GM18511 (cell line): ENCODE measurements at regions not wholly inside any gene's neighbourhood (a gene's known extent, or its start where the extent isn't known, plus 50 kb on each side); places are given as distances from the start of the nearest gene placed in this dataset.
"Not testable (repeated sequence)": the region's sequence is repeated elsewhere in the genome, so short reads cannot be mapped to it uniquely, and the experiment has no call there.

Experiments
- ATAC-seq: cut with Tn5 transposase; IDR thresholded peaks from one replicate; pipeline ENCODE4 v1.9.1; 2021; ENCODE audit warnings: mild to moderate bottlenecking, moderate library complexity; ENCODE audit not compliant: unreplicated experiment

GRCh38 chr4:12961713-12962112 is 522.4 kb downstream of the RAB28 start:
- ATAC-seq = no peak

- no peak for ATAC-seq
These were observed 525.7 kb downstream of the RAB28 start for GRCh38 chr4:12958436-12958835.

DNA sequence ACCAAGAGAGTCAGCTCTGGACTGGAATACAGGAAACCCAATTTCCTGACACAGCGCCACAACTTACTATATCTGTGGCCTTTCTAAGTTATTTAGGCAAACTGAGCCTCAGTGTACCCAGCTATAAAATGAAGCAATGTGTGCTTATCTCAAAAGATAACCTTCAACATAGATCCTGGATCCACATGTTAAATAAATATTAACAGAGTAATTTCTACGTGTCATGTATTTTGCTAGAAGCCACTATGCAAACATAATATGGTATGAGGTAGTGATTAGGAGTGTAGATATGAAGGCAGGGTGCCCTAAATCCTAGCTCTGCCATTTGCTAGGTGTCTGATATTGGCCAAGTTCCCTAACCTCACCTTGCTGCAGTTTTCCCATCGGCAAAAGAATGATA is 527.0 kb downstream of the RAB28 start:
- ATAC-seq = no peak

- ATAC-seq = no peak
These were observed 528.1 kb downstream of the RAB28 start for GRCh38 chr4:12956026-12956425.

DNA sequence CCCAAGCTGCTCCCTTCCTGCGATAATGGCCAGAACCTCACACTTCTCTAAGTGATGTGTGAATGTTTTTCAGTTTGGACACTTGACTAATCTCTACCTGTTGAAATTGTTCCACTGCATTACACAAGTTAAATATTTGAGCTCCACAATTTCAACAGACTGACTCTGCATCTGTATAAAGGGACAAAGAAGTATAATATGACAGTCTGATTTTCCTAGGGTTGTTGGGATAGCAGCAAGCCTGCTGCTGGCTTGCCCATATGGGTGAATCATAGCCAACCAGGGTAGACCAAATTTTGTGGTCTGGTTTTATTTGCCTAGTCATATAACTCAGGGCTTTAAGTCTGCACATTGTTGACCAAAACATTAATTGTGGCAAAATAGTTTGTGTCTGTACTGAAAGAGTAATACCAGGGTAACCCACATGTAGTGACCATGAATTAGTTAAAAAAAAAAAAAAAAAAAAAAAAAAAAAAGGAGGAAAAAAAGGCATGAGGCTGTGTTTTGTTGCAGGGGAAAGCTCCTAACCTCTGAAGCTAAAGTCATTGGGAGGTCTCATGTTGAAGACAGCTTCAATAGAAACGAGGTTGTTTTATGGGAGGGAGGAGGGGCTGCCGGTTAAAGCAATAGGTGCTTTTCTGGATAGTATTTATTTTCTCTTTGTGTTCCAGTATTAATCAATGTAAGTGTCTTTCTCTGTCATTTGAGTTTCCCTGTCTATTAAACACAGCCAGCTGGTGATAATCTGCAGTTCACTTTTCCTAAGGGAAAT is 534.2 kb downstream of the RAB28 start:
- no peak for ATAC-seq

DNA sequence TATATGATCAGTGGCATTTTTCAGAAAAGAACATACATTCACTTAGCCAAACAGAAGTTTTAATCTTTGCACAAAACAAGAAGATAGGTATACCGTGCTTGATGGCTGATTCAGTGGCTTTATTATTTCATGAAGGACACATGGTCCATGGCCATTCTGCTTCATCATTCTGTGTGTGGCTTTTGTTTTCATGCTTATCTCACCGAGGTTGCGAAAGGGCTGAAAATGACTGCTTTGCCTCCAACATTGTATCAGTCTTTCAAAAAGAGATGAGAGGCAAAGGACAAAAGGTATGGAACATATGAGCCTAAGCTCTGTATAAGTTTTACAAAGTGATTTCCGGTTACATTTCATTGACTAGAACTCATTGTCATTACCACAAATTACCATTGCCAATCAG is 541.1 kb downstream of the RAB28 start:
- ATAC-seq = no peak

DNA sequence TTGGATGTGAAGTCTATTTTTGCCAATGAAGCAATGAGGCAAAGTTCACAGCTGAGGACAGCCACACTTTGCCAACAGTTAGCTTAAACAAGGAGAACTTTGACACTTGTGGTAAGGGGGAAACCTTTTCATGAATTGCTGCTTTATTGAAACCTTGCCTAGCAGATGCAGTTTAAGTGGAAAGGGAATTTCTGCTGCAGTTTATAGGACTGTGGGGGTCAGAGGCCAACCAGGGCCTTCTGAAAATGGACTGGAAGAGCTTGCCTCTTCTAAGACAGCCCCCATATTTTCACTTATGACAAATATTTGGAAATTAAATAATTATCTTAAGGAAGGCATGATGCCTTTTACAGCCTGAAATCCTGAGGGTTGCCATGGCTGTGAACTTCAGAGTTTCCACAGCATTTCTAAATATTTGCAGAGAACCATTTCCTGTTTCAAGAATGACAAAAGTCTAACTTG is 550.3 kb downstream of the RAB28 start:
- no peak for ATAC-seq

GRCh38 chr4:12932203-12932788 is 551.8 kb downstream of the RAB28 start:
- ATAC-seq = no peak

GRCh38 chr4:12929784-12930183 is 554.4 kb downstream of the RAB28 start:
- ATAC-seq = no peak

GRCh38 chr4:12928751-12929150 is 555.4 kb downstream of the RAB28 start:
- ATAC-seq = no peak

DNA sequence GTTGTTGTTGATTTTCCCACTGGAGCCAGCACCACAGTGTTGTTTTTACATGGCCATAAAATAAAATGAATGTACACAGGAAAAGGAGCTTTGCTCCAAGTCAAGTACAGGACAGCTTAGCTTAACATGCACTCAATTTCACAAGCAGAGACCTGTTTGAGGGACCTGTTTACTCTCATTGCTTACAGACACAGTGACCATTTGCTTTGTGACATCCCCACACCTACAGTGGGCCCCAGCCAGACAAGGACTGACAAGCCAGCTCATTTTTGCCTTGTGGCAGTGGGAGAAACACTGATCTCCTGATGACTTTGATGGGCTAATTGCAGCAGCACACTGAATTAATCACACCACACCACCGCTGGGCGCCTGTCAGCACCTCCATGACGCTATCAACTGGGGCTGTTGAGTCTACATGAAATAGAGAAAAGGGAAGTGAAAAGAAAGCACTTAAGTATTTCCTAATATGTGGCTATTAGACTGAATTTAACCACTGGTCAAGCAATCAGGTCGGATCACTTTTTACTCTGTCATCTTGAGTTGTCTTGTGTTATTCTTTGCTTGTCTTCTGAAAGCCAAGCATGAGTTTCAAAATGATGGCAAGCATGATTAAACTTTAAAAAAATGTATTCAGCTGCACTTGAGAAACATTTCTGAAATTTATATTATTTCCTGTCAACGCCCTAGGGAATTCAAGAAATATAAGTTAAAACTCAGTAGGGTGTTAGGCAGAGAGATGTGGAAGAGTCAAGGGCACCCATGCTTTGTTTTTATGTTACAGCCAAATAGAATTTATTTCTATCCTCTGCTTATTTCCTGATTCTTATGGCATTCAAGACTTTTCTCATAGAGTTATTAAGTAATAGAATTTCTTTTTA is 557.7 kb downstream of the RAB28 start:
- peak; percentile 94 for ATAC-seq

DNA sequence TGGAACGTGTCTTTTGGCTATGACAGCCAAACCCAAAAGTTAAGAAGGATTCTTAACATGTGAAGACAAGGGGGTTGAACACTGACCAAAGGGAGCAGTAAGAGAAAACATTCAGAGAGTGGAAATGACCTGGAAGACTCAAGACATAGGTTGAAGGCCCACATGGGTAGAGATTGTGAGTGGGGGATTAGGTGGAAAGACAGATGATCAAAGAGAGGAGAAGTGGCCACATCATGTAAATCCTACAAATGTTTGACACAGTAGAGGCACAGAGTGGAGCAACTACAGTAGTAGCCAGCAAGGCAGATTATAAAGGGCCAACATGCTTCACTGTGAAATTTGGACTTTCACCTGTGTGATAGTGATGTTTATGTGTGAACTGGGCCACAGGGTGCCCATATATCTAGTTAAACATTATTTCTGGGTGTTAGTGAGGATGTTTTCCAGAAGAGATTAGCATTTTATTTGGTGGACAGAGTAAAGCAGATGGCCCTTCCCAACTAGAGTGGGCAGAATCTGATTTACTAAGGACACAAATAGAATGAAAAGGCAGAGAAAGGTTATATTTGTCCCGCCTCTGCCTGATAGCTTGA is 559.3 kb downstream of the RAB28 start:
- no peak for ATAC-seq

GRCh38 chr4:12924253-12924652 is 559.9 kb downstream of the RAB28 start:
- no peak for ATAC-seq

DNA sequence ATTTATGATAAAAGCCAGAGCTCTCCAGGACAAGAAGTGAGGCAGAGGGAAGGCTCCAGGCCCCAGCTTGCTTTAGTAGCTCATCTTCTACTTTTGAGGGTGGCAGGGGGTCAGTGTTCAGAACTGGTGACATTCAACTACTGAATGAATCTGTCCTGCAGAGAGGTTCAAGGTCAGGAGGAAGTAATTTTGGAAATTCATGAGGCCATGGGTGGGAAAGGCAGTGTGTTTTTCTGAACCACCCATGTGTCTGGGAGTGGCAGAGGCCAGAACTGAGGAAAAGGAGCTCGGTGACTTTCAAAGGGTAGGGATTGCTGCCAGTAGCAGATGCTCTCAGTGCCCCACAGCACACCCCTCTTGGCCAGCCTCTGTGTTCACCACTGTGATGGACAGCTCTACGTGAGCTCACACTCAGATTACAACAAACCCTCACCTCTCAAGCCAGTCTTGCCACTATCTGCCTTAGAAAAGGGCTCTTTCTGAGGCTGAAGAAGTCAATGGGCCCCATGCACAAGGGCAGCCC is 571.2 kb downstream of the RAB28 start:
- ATAC-seq = no peak

GRCh38 chr4:12911750-12912358 is 572.3 kb downstream of the RAB28 start:
- ATAC-seq = no peak

DNA sequence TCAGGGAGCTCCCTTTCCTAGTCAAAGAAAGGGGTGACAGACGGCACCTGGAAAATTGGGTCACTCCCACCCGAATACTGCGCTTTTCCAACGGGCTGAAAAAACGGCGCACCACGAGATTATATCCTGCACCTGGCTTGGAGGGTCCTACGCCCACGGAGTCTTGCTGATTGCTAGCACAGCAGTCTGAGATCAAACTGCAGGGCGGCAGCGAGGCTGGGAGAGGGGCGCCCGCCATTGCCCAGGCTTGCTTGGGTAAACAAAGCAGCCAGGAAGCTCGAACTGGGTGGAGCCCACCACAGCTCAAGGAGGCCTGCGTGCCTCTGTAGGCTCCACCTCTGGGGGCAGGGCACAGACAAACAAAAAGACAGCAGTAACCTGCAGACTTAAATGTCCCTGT is 580.5 kb downstream of the RAB28 start:
- ATAC-seq = not testable (repeated sequence)

DNA sequence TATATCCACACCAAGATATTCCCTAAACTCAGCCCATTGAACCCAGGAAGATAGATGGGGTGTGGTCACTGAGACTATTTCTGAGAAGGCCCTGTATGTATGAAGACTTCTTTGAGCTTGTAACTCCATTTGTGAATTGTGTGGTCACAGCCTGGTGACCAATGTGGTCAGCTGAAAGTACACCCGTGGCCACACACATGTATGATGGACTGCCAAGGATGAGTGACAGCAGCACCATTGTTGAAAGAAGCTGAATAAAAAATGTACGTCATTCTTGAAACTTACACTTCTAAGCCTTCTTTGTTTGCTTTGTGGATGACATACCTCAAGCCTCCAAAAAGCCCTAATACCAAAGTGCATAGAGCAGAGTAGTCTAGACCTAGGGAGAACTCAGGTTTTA is 581.4 kb downstream of the RAB28 start:
- no peak for ATAC-seq

DNA sequence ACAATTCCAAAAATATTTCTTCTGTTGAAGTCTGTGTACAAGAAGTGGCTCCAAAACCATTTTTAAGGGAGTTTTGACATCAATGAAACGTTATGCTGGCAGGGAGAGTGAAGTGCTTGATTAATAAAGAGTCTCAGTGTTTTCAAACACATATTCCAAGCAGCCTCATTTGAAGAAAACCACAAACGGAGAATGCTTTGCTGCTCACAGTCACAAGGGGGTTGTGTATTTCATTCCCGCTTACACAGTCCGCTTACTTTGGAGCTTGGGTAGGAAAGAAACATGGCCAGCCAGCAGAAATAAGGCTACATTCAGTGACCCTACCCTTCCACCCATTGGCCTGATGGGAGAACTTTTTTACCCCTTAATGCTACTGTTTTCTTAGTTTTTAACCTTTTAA is 586.2 kb downstream of the RAB28 start:
- no peak for ATAC-seq

DNA sequence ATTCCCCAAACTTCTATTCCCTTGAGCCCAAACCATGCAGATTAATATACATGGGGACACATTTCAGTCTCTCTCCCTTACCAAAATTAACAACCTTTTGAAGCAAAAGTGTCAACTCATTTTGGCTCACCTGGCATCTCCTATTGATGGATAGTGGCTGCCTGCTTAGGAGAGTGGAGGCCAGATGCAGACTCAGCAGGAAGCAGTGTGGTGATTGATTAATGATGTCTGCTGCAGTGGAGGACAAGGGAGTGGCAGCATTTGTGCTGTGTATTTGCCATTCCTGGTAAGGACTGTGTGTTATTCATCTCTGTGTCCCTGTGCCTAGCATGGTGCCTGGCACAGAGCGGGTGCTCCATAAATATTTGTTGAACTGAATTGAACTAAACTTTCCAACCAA is 590.1 kb downstream of the RAB28 start:
- no peak for ATAC-seq

DNA sequence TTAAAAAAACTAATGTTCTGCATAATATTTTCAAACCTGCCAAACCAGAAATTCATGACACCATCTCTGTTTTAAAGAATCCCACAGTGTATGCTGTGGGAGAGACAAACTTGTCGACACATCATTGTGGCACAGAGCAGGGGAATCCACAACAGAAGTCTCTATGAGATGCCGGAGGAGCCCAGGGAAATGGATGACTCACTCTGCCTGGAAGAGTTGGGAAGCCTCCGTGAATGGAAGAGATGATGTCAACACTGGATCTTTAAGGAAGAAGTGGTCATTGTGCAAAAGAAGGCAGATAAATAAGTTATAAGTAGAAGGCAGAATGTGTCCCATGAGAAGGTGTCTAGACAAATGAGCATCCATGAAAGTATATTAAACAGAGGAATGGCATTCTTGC is 595.1 kb downstream of the RAB28 start:
- ATAC-seq = no peak
